Transverse colon (tissue), 4 donors: ENCODE measurements at regions not wholly inside any gene's neighbourhood (a gene's known extent, or its start where the extent isn't known, plus 50 kb on each side); places are given as distances from the start of the nearest gene placed in this dataset.
"Not testable (repeated sequence)": the region's sequence is repeated elsewhere in the genome, so short reads cannot be mapped to it uniquely, and the experiment has no call there.

Experiments used
- CTCF ChIP-seq, 5 experiments: fragments of 200-600 bp in 3 of 5; fragments of 450-650 bp in 2 of 5; sonication (generic) in 3 of 5; IDR thresholded peaks; 1 replicate in 2 of 5; 2 replicates in 3 of 5; pipeline ENCODE4 v1.5.1; 2016 to 2017; ENCODE audit warnings: antibody characterized with exemption in 5 of 5, inconsistent platforms in 3 of 5, mild to moderate bottlenecking in 2 of 5, moderate library complexity in 1 of 5
- POLR2A ChIP-seq: fragments of 450-650 bp; IDR thresholded peaks from one replicate; pipeline ENCODE4 v1.6.1; 2016; ENCODE audit warnings: antibody characterized with exemption, mild to moderate bottlenecking, moderate library complexity
- POLR2AphosphoS5 ChIP-seq, 3 donors: sonication (generic); formaldehyde crosslinking; IDR thresholded peaks; one replicate each; pipeline ENCODE4 v1.6.1; 2016; ENCODE audit warnings: antibody characterized with exemption in 3 of 3

- not testable (repeated sequence) for TF ChIP-seq CTCF (IDR thresholded peaks at IDR 0.05); POLR2A; POLR2AphosphoS5 (IDR thresholded peaks at IDR 0.05)
Observed at GRCh38 chr10:78237951-78238350, 204.3 kb downstream of the RPS24 start.
